ENCODE measurements at regions not wholly inside any gene's neighbourhood (a gene's known extent, or its start where the extent isn't known, plus 50 kb on each side); places are given as distances from the start of the nearest gene placed in this dataset.
"Not testable (repeated sequence)": the region's sequence is repeated elsewhere in the genome, so short reads cannot be mapped to it uniquely, and the experiment has no call there.

DNA sequence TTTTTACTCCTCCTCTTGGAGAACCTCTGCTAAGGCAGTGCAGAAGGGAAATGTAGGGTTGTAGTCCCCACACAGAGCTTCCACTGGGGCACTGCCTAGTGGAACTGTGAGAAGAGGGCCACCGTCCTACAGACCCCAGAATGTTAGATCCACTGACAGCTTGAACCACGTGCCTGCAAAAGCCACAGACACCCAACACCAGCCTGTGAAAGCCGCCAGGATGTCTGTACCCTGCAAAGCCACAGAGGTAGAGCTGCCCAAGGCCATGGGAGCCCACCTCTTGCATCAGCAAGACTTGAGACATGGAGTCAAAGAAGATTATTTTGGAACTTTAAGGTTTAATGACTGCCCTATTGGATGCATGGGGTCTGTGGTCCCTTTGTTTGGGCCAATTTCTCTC is 112.1 kb downstream of the RSL24D1 start:
- no peaks in the 10 kb centered on the region for H3K4me1 Mint-ChIP-seq
- ATAC-seq: no peak
- no peak overlapping the region for H3K27ac Mint-ChIP-seq
- DNase-seq: no peak
- POLR2A ChIA-PET: no interaction called here
- no peaks in the 10 kb centered on the region for H3K36me3 Mint-ChIP-seq (ENCODE audit: low read depth)
- H3K9me3 Mint-ChIP-seq (ENCODE audit: low read depth): peaks cover 4% of the 10 kb centered on the region
- peaks cover 4% of the 10 kb centered on the region for H3K27me3 Mint-ChIP-seq
- intact Hi-C loops (cut with DNase I, micrococcal nuclease): no loop called here
- no peak overlapping the region for H3K4me3 Mint-ChIP-seq
- CTCF ChIA-PET: interaction anchor here (0.6 kb wide), 1 partner anchor 30 kb away, joined by 4 read pairs; no protein-coding TSS in a partner anchor

- POLR2A ChIA-PET: no interaction called here
- CTCF ChIA-PET: interaction anchor here (0.6 kb wide), 1 partner anchor 30 kb away, joined by 4 read pairs; no protein-coding TSS in a partner anchor
- ATAC-seq (no peak), DNase-seq (no peak)
- no peak overlapping the region for H3K4me3 Mint-ChIP-seq
- peaks cover 4% of the 10 kb centered on the region for H3K27me3 Mint-ChIP-seq
- no peaks in the 10 kb centered on the region for H3K36me3 Mint-ChIP-seq (ENCODE audit: low read depth)
- H3K4me1 Mint-ChIP-seq: no peaks in the 10 kb centered on the region
- intact Hi-C loops (cut with DNase I, micrococcal nuclease): no loop called here
- H3K9me3 Mint-ChIP-seq (ENCODE audit: low read depth): peaks cover 4% of the 10 kb centered on the region
- no peak overlapping the region for H3K27ac Mint-ChIP-seq
These were observed 112.5 kb downstream of the RSL24D1 start for GRCh38 chr15:55084216-55084615.

DNA sequence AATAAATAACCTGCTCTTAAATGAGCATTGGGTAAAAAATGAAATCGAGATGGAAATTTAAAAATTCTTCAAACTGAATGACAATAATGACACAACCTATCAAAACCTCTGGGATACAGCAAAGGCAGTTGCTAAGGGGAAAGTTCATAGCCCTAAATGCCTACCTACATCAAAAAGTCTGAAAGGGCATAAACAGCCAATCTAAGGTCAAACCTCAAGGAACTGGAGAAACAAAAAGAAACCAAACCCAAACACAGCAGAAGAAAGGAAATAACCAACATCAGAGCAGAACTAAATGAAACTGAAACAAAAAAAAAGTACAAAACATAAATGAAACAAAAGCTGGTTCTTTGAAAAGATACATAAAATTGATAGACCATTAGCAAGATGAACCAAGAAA is 119.7 kb downstream of the RSL24D1 start:
- H3K4me3 Mint-ChIP-seq; intact Hi-C loops (cut with DNase I, micrococcal nuclease); H3K4me1 Mint-ChIP-seq; H3K27me3 Mint-ChIP-seq; CTCF ChIA-PET; POLR2A ChIA-PET; DNase-seq; H3K27ac Mint-ChIP-seq; H3K9me3 Mint-ChIP-seq (ENCODE audit: low read depth); H3K36me3 Mint-ChIP-seq (ENCODE audit: low read depth): not testable (repeated sequence)
- peak; percentile 19 for ATAC-seq

GRCh38 chr15:55074431-55074830 is 122.3 kb downstream of the RSL24D1 start:
- CTCF ChIA-PET: interaction anchor here (0.5 kb wide), 1 partner anchor 364 kb away, joined by 3 read pairs; no protein-coding TSS in a partner anchor

GRCh38 chr15:55063970-55064369 is 132.8 kb downstream of the RSL24D1 start:
- H3K4me1 Mint-ChIP-seq; H3K9me3 Mint-ChIP-seq (ENCODE audit: low read depth); ATAC-seq; intact Hi-C loops (cut with DNase I, micrococcal nuclease); H3K27ac Mint-ChIP-seq; POLR2A ChIA-PET; H3K36me3 Mint-ChIP-seq (ENCODE audit: low read depth); H3K27me3 Mint-ChIP-seq; CTCF ChIA-PET; DNase-seq; H3K4me3 Mint-ChIP-seq: not testable (repeated sequence)

More at GRCh38 chr15:55074431-55074830, 122.3 kb downstream of the RSL24D1 start:
- no peak overlapping the region for H3K27ac Mint-ChIP-seq
- no peaks in the 10 kb centered on the region for H3K36me3 Mint-ChIP-seq (ENCODE audit: low read depth)
- peaks cover 9% of the 10 kb centered on the region for H3K4me1 Mint-ChIP-seq
- H3K4me3 Mint-ChIP-seq: no peak overlapping the region
- peaks cover 9% of the 10 kb centered on the region for H3K9me3 Mint-ChIP-seq (ENCODE audit: low read depth)
- intact Hi-C loops (cut with DNase I, micrococcal nuclease): no loop called here
- H3K27me3 Mint-ChIP-seq: no peaks in the 10 kb centered on the region
- no peak for ATAC-seq
- POLR2A ChIA-PET: no interaction called here
- DNase-seq: no peak

DNA sequence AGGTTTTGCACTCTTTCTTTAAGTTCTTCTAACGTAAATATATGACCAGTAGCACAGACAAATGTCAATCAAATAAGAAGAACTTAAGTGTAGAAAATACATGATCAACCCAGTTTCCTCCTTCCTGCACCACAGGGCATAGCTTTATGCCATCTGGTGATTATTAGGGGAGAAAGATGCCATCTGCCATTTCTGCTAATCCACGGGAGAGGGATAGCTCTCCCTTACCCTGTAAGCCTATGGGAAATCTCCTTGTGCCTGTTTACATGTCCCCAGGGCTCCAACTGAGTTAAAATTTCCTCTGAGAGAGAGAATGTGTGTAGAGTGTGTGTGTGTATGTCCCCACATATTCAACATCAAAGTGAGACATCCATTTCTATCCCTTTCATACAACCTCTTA is 135.9 kb downstream of the RSL24D1 start:
- ChIA-PET CTCF (no interaction called here), POLR2A (no interaction called here)
- peaks cover 6% of the 10 kb centered on the region for H3K9me3 Mint-ChIP-seq (ENCODE audit: low read depth)
- no peak overlapping the region for H3K4me3 Mint-ChIP-seq
- DNase-seq: no peak
- H3K4me1 Mint-ChIP-seq: no peaks in the 10 kb centered on the region
- no peaks in the 10 kb centered on the region for H3K36me3 Mint-ChIP-seq (ENCODE audit: low read depth)
- intact Hi-C loops (cut with DNase I, micrococcal nuclease): no loop called here
- ATAC-seq: no peak
- H3K27me3 Mint-ChIP-seq: peaks cover 11% of the 10 kb centered on the region
- no peak overlapping the region for H3K27ac Mint-ChIP-seq

- no peak overlapping the region for H3K27ac Mint-ChIP-seq
- peaks cover 13% of the 10 kb centered on the region for H3K27me3 Mint-ChIP-seq
- no peak for DNase-seq
- ChIA-PET CTCF (interaction anchor here (1.0 kb wide), 1 partner anchor 15 kb away, joined by 4 read pairs; no protein-coding TSS in a partner anchor), POLR2A (no interaction called here)
- no peaks in the 10 kb centered on the region for H3K36me3 Mint-ChIP-seq (ENCODE audit: low read depth)
- H3K4me1 Mint-ChIP-seq: no peaks in the 10 kb centered on the region
- intact Hi-C loops (cut with DNase I, micrococcal nuclease): no loop called here
- H3K4me3 Mint-ChIP-seq: no peak overlapping the region
- no peak for ATAC-seq
- H3K9me3 Mint-ChIP-seq (ENCODE audit: low read depth): no peaks in the 10 kb centered on the region
These were observed 140.2 kb downstream of the RSL24D1 start for GRCh38 chr15:55056500-55056899.

DNA sequence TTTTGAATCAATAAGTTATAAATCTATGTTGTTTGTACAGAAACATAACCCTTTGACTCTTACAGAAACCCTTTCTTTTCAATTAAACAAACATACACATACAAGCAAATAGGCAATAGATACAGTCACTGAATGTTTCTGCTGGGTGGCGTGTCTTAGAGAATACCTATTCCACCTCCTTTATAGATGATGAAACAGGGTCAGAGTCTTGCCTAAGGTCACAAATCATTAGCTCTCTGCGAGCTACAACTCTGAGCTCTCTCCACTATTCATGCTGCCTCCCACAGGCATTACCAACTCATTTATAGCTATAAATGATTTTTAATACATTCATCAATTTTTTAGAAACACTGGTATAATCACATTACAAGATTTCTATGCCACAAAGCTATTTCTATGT is 152.6 kb downstream of the RSL24D1 start:
- Mint-ChIP-seq H3K4me3 (no peak overlapping the region), H3K4me1 (no peaks in the 10 kb centered on the region), H3K9me3 (ENCODE audit: low read depth) (no peaks in the 10 kb centered on the region), H3K27ac (no peak overlapping the region), H3K36me3 (ENCODE audit: low read depth) (no peaks in the 10 kb centered on the region), H3K27me3 (peaks cover 11% of the 10 kb centered on the region)
- ChIA-PET POLR2A (no interaction called here), CTCF (no interaction called here)
- DNase-seq (no peak), ATAC-seq (no peak)
- intact Hi-C loops (cut with DNase I, micrococcal nuclease): no loop called here

DNA sequence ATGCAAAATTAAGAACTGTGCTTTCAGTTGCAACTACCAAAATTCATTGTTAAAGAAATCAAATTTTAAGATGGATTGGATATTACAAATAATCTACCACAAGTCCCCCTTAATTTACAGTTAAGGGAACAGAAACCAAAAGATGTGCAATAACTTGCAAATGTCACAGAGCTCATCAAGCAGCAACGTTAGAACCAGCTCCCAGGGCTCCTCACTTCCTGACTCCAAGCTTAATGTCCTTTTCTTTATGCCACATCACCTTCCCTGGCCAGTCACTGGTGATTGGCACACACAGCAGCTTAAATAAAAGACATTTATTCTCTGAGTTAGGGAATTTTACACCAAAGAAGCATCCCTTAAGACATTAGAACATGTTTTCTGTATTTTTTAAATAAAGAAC is 159.7 kb downstream of the RSL24D1 start:
- intact Hi-C loops (cut with DNase I, micrococcal nuclease): no loop called here
- ChIA-PET CTCF (interaction anchor here (0.7 kb wide), 1 partner anchor 812 kb away, joined by 3 read pairs; no protein-coding TSS in a partner anchor), POLR2A (no interaction called here)
- Mint-ChIP-seq H3K27ac (no peak overlapping the region), H3K4me3 (no peak overlapping the region), H3K4me1 (no peaks in the 10 kb centered on the region), H3K27me3 (peaks cover 4% of the 10 kb centered on the region), H3K36me3 (ENCODE audit: low read depth) (no peaks in the 10 kb centered on the region), H3K9me3 (ENCODE audit: low read depth) (no peaks in the 10 kb centered on the region)
- DNase-seq (no peak), ATAC-seq (no peak)

DNA sequence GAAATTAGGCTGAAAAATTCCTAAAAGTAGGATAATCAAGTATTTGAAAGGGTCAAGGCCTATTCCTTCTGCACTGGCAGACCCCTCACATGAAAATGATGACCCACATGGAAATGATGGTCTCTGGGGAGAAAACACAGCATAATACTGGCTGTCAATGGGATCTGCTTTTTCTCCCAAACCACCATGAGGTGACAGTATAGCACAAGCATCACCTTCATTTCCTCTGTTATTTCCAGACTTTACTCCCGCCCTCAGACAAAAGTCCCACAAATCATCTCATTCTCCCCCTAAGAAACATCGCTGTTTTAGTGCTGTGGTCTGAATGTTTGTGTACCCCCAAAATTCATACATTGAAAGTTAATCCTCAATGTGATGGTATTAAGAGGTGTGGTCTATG is 161.0 kb downstream of the RSL24D1 start:
- Mint-ChIP-seq H3K27me3 (peaks cover 4% of the 10 kb centered on the region), H3K36me3 (ENCODE audit: low read depth) (no peaks in the 10 kb centered on the region), H3K4me3 (no peak overlapping the region), H3K4me1 (no peaks in the 10 kb centered on the region), H3K27ac (no peak overlapping the region), H3K9me3 (ENCODE audit: low read depth) (no peaks in the 10 kb centered on the region)
- ChIA-PET CTCF (no interaction called here), POLR2A (no interaction called here)
- intact Hi-C loops (cut with DNase I, micrococcal nuclease): no loop called here
- ATAC-seq: no peak
- DNase-seq: no peak

- no peak for ATAC-seq
- intact Hi-C loops (cut with DNase I, micrococcal nuclease): no loop called here
- DNase-seq: no peak
- H3K9me3 Mint-ChIP-seq (ENCODE audit: low read depth): no peaks in the 10 kb centered on the region
- H3K36me3 Mint-ChIP-seq (ENCODE audit: low read depth): no peaks in the 10 kb centered on the region
- no peaks in the 10 kb centered on the region for H3K4me1 Mint-ChIP-seq
- H3K4me3 Mint-ChIP-seq: no peak overlapping the region
- H3K27ac Mint-ChIP-seq: no peak overlapping the region
- H3K27me3 Mint-ChIP-seq: peaks cover 9% of the 10 kb centered on the region
- POLR2A ChIA-PET: no interaction called here
- CTCF ChIA-PET: no interaction called here
These were observed 163.2 kb downstream of the RSL24D1 start for GRCh38 chr15:55033574-55033973.

DNA sequence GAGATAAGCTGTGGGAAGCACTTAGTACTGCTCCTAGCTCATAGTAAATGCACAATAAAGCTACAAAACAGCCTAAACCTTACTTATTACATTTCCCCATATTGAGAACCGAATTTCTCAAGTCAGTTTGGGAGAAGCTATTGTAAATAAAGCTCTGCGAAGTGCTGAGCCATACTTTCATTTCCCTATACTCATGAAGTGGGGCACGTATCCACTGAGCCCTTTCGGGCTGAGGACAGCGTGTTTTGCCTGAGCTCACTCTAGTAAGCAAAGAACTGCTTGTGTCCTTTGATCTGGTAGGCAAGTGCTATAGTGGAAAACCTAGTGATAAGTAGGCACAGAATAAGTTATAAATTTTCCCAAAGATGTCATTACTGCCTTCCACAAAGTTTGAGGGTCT is 165.0 kb downstream of the RSL24D1 start:
- H3K27me3 Mint-ChIP-seq: peaks cover 9% of the 10 kb centered on the region
- intact Hi-C loops (cut with DNase I, micrococcal nuclease): no loop called here
- H3K27ac Mint-ChIP-seq: no peak overlapping the region
- DNase-seq: no peak
- no peaks in the 10 kb centered on the region for H3K36me3 Mint-ChIP-seq (ENCODE audit: low read depth)
- no peaks in the 10 kb centered on the region for H3K4me1 Mint-ChIP-seq
- no peaks in the 10 kb centered on the region for H3K9me3 Mint-ChIP-seq (ENCODE audit: low read depth)
- no peak for ATAC-seq
- ChIA-PET CTCF (interaction anchor here (1.6 kb wide), 1 partner anchor 12 kb away, joined by 3 read pairs; no protein-coding TSS in a partner anchor), POLR2A (no interaction called here)
- no peak overlapping the region for H3K4me3 Mint-ChIP-seq

GRCh38 chr15:55026381-55026780 is 170.4 kb downstream of the RSL24D1 start:
- no peaks in the 10 kb centered on the region for H3K36me3 Mint-ChIP-seq (ENCODE audit: low read depth)
- DNase-seq (no peak), ATAC-seq (no peak)
- H3K4me1 Mint-ChIP-seq: no peaks in the 10 kb centered on the region
- ChIA-PET POLR2A (no interaction called here), CTCF (no interaction called here)
- no peak overlapping the region for H3K27ac Mint-ChIP-seq
- H3K9me3 Mint-ChIP-seq (ENCODE audit: low read depth): no peaks in the 10 kb centered on the region
- H3K27me3 Mint-ChIP-seq: peaks cover 13% of the 10 kb centered on the region
- no peak overlapping the region for H3K4me3 Mint-ChIP-seq
- intact Hi-C loops (cut with DNase I, micrococcal nuclease): no loop called here

Measured in activated CD4-positive, alpha-beta T cell treated with anti-CD3 and anti-CD28 coated beads for 36 hours (primary cell).